Cardiac septum (tissue), 1 donor: ENCODE measurements at regions not wholly inside any gene's neighbourhood (a gene's known extent, or its start where the extent isn't known, plus 50 kb on each side); places are given as distances from the start of the nearest gene placed in this dataset. TPM values are rescaled to one million over a fixed set of nuclear protein-coding genes. Genes with fewer than 3 reads are reported as not detected.
"Not testable (repeated sequence)": the region's sequence is repeated elsewhere in the genome, so short reads cannot be mapped to it uniquely, and the experiment has no call there.

ENCODE experiments used
- DNase-seq: peaks from one replicate; pipeline ENCODE4 v3.0.0-alpha.2; 2020; ENCODE audit warnings: low spot score
- intact Hi-C: fragments of 100-400 bp; cut with DNase I; formaldehyde crosslinking; loops from one replicate; pipeline ENCODE4 v1.14.0; 2022
- microRNA-seq: library from miRNA; unstranded; fragments of <30 nt; microRNA quantifications from one replicate; pipeline ENCODE4 v1.2.0, GENCODE V29; 2020
- donor health status: DM: no; HTN: no; CAD: no.

- DNase-seq, result no peak
- intact Hi-C loops, result no loop called here
These were observed 56.6 kb upstream of the HELT start for GRCh38 chr4:184961660-184962059.

- intact Hi-C loops, result no loop called here
- no peak for DNase-seq
These were observed 56.1 kb upstream of the HELT start for GRCh38 chr4:184962125-184962638.

GRCh38 chr4:184965230-184966050, 52.9 kb upstream of the HELT start:
- DNase-seq, intact Hi-C loops: not testable (repeated sequence)

GRCh38 chr4:184966051-184966691, 52.1 kb upstream of the HELT start:
- intact Hi-C loops, DNase-seq: not testable (repeated sequence)

- intact Hi-C loops, DNase-seq: not testable (repeated sequence)
These were observed 50.6 kb upstream of the HELT start for GRCh38 chr4:184967699-184968098.

- intact Hi-C loops, result no loop called here
- no peak for DNase-seq
These were observed 49.9 kb upstream of the HELT start for GRCh38 chr4:184968366-184968765.

Small RNA genes in the stretch of these regions (microRNA-seq; reads per million reads assigned to microRNA genes)
- not detected for gene MIR4455
